H1 (cell line): ENCODE measurements at regions not wholly inside any gene's neighbourhood (a gene's known extent, or its start where the extent isn't known, plus 50 kb on each side); places are given as distances from the start of the nearest gene placed in this dataset.

Experiments
- CTCF ChIA-PET: fragments of 300-600 bp; sonication (Branson Sonifier 250); formaldehyde crosslinking; loops from one replicate; lab custom pipeline; 2021; ENCODE audit not compliant: partially characterized antibody; lab: Charles Lee
- POLR2A ChIA-PET: fragments of 300-600 bp; sonication (Branson Sonifier 250); formaldehyde crosslinking; loops from one replicate; lab custom pipeline; 2021; ENCODE audit warnings: inconsistent platforms; ENCODE audit not compliant: partially characterized antibody; lab: Charles Lee
- DNase-seq, 2 experiments: peaks; one replicate each; pipeline versions ENCODE4 v3.0.0 to v3.0.0-alpha.2; 2010 to 2022; ENCODE audit warnings: low spot score in 2 of 2, low read depth in 1 of 2, mixed read lengths in 1 of 2
- FAIRE-seq: peaks from 2 replicates; lab custom pipeline; 2011; peaks lifted over from hg19 to GRCh38; lab: Jason Lieb, UNC
- H2AFZ ChIP-seq: 2 replicates; pipeline ENCODE4 v1.8.1; 2012; ENCODE audit warnings: low read length, inconsistent platforms
- H2AK5ac ChIP-seq: 2 replicates; pipeline ENCODE4 v1.6.1; 2013; ENCODE audit warnings: low read depth, low read length
- H2BK120ac ChIP-seq: replicated peaks from 2 replicates; pipeline ENCODE3; 2013; ENCODE audit warnings: low read depth, low read length, inconsistent platforms
- H2BK12ac ChIP-seq: 2 replicates; pipeline ENCODE4 v1.6.1; 2013; ENCODE audit warnings: low read depth, low read length
- H2BK15ac ChIP-seq: 2 replicates; pipeline ENCODE4 v1.6.1; 2013; ENCODE audit warnings: low read length
- H2BK20ac ChIP-seq: 2 replicates; pipeline ENCODE4 v1.6.1; 2013; ENCODE audit warnings: low read length
- H2BK5ac ChIP-seq: 2 replicates; pipeline ENCODE4 v1.6.1; 2013; ENCODE audit warnings: low read depth, low read length
- H3K14ac ChIP-seq: 2 replicates; pipeline ENCODE4 v1.6.1; 2013; ENCODE audit warnings: inconsistent platforms; ENCODE audit not compliant: insufficient read length
- H3K18ac ChIP-seq: 2 replicates; pipeline ENCODE4 v1.6.1; 2013; ENCODE audit warnings: low read length; ENCODE audit errors: extremely low read depth
- H3K23ac ChIP-seq: 2 replicates; pipeline ENCODE4 v1.6.1; 2013; ENCODE audit warnings: inconsistent platforms; ENCODE audit not compliant: insufficient read length
- H3K23me2 ChIP-seq: 2 replicates; pipeline ENCODE4 v1.6.1; 2013; ENCODE audit warnings: low read depth, low read length
- H3K27ac ChIP-seq: 2 replicates; pipeline ENCODE4 v1.6.1; 2011; ENCODE audit warnings: low read depth, low read length, inconsistent platforms
- H3K27me3 ChIP-seq, 4 experiments: replicated peaks in 1 of 4; 1 replicate in 1 of 4; 2 replicates in 3 of 4; pipeline versions ENCODE4 v1.6.1 to v1.8.1; 2011 to 2013; ENCODE audit warnings: low read length in 3 of 4, mild to moderate bottlenecking in 3 of 4, inconsistent platforms in 2 of 4, mixed read lengths in 2 of 4, moderate library complexity in 1 of 4; ENCODE audit not compliant: control insufficient read depth in 3 of 4, insufficient read depth in 3 of 4; ENCODE audit errors: extremely low read depth in 1 of 4
- H3K36me3 ChIP-seq, 4 experiments: 2 replicates each; pipeline versions ENCODE4 v1.6.1 to v1.8.1; 2011 to 2013; ENCODE audit warnings: mild to moderate bottlenecking in 4 of 4, low read length in 3 of 4, moderate library complexity in 2 of 4, control low read depth in 1 of 4, inconsistent platforms in 1 of 4; ENCODE audit not compliant: insufficient read depth in 4 of 4, control insufficient read depth in 2 of 4
- H3K4ac ChIP-seq: replicated peaks from 2 replicates; pipeline ENCODE3; 2013; ENCODE audit warnings: low read length, low read depth, mixed read lengths, inconsistent platforms; ENCODE audit not compliant: insufficient read length
- H3K4me1 ChIP-seq, 4 experiments: replicated peaks in 1 of 4; 1 replicate in 1 of 4; 2 replicates in 3 of 4; pipeline versions ENCODE4 v1.6.1 to v1.8.1; 2011 to 2013; ENCODE audit warnings: low read length in 3 of 4, inconsistent platforms in 2 of 4, mixed read lengths in 1 of 4; ENCODE audit not compliant: insufficient read depth in 4 of 4, control insufficient read depth in 3 of 4
- H3K4me2 ChIP-seq, 2 experiments: 2 replicates each; pipeline versions ENCODE4 v1.6.1 to v1.8.1; 2011 to 2013; ENCODE audit warnings: low read depth in 2 of 2, low read length in 2 of 2, control low read depth in 1 of 2, inconsistent platforms in 1 of 2, mild to moderate bottlenecking in 1 of 2; ENCODE audit not compliant: insufficient read depth in 1 of 2
- H3K4me3 ChIP-seq, 4 experiments: fragments of 200-600, 300-600 bp in 1 of 4; sonication (generic), shearing (Covaris generic), sonication (Bioruptor Twin) in 1 of 4; 2 replicates each; pipeline versions ENCODE4 v1.5.1 to v1.8.1; 2011 to 2016; ENCODE audit warnings: low read length in 4 of 4, low read depth in 3 of 4, control low read depth in 2 of 4, inconsistent platforms in 2 of 4, mild to moderate bottlenecking in 2 of 4, mixed read lengths in 1 of 4, moderate library complexity in 1 of 4; ENCODE audit not compliant: insufficient read depth in 2 of 4; ENCODE audit errors: extremely low read depth in 1 of 4
- H3K56ac ChIP-seq: replicated peaks from 2 replicates; pipeline ENCODE3; 2013; ENCODE audit warnings: low read depth, mild to moderate bottlenecking, mixed read lengths, low read length, inconsistent platforms; ENCODE audit not compliant: insufficient read length
- H3K79me1 ChIP-seq: 2 replicates; pipeline ENCODE4 v1.6.1; 2013; ENCODE audit warnings: low read depth, low read length, control low read depth
- H3K79me2 ChIP-seq, 2 experiments: 2 replicates each; pipeline versions ENCODE4 v1.6.1 to v1.8.1; 2012 to 2013; ENCODE audit warnings: low read length in 2 of 2, mild to moderate bottlenecking in 2 of 2, inconsistent platforms in 1 of 2; ENCODE audit not compliant: insufficient read depth in 2 of 2, control insufficient read depth in 1 of 2
- H3K9ac ChIP-seq, 4 experiments: replicated peaks in 1 of 4; 1 replicate in 1 of 4; 2 replicates in 3 of 4; pipeline versions ENCODE4 v1.6.1 to v1.8.1; 2011 to 2013; ENCODE audit warnings: low read depth in 3 of 4, low read length in 3 of 4, control low read depth in 2 of 4, mild to moderate bottlenecking in 2 of 4, moderate library complexity in 2 of 4, inconsistent platforms in 1 of 4; ENCODE audit errors: extremely low read depth in 1 of 4
- H3K9me3 ChIP-seq, 2 experiments: 2 replicates each; pipeline versions ENCODE4 v1.6.1 to v1.8.1; 2012 to 2013; ENCODE audit warnings: mild to moderate bottlenecking in 2 of 2, moderate library complexity in 2 of 2, control low read depth in 1 of 2, inconsistent platforms in 1 of 2, low read depth in 1 of 2, low read length in 1 of 2, mixed read lengths in 1 of 2; ENCODE audit not compliant: insufficient read depth in 2 of 2
- H4K20me1 ChIP-seq, 2 experiments: replicated peaks in 1 of 2; 2 replicates each; pipeline versions ENCODE3 to v1.8.1; 2011 to 2013; ENCODE audit warnings: inconsistent platforms in 2 of 2, low read length in 2 of 2, mild to moderate bottlenecking in 1 of 2; ENCODE audit not compliant: insufficient read depth in 2 of 2, control insufficient read depth in 1 of 2
- H4K5ac ChIP-seq: 2 replicates; pipeline ENCODE4 v1.6.1; 2013; ENCODE audit warnings: low read length, low read depth, mixed read lengths, inconsistent platforms; ENCODE audit not compliant: insufficient read length
- H4K8ac ChIP-seq: 2 replicates; pipeline ENCODE4 v1.8.0; 2013; ENCODE audit warnings: mild to moderate bottlenecking, moderate library complexity, low read length, inconsistent platforms; ENCODE audit not compliant: insufficient read depth; ENCODE audit errors: extremely low read depth
- H4K91ac ChIP-seq: replicated peaks from 2 replicates; pipeline ENCODE3; 2013; ENCODE audit warnings: low read length, mixed read lengths, inconsistent platforms; ENCODE audit not compliant: insufficient read length
- BCL11A ChIP-seq, 2 experiments: IDR thresholded peaks; one replicate each; pipeline ENCODE4 v1.6.1; 2011; ENCODE audit warnings: low read depth in 2 of 2, low read length in 2 of 2, mild to moderate bottlenecking in 2 of 2
- CEBPB ChIP-seq: IDR thresholded peaks from 2 replicates; pipeline ENCODE4 v1.6.1; 2012; ENCODE audit warnings: low read depth, low read length
- CHD2 ChIP-seq: IDR thresholded peaks from 2 replicates; pipeline ENCODE4 v1.6.1; 2012; ENCODE audit warnings: low read length, improper control_type of control experiment
- CREB1 ChIP-seq: IDR thresholded peaks from 2 replicates; pipeline ENCODE4 v1.6.1; 2012; ENCODE audit warnings: inconsistent platforms
- EGR1 ChIP-seq: IDR thresholded peaks from 2 replicates; pipeline ENCODE4 v1.6.1; 2011; ENCODE audit warnings: low read depth, low read length, borderline replicate concordance
- JUN ChIP-seq: IDR thresholded peaks from 2 replicates; pipeline ENCODE4 v1.6.1; 2011; ENCODE audit warnings: low read depth, mild to moderate bottlenecking, improper control_type of control experiment, low read length
- POLR2A ChIP-seq, 2 experiments: IDR thresholded peaks; 1 replicate in 1 of 2; 2 replicates in 1 of 2; pipeline ENCODE4 v1.6.1; 2011; ENCODE audit warnings: low read depth in 2 of 2, low read length in 2 of 2, mild to moderate bottlenecking in 2 of 2; ENCODE audit errors: control extremely low read depth in 1 of 2
- POU5F1 ChIP-seq: IDR thresholded peaks from 2 replicates; pipeline ENCODE4 v1.6.1; 2011; ENCODE audit warnings: low read depth, mild to moderate bottlenecking, low read length, moderate library complexity
- TAF1 ChIP-seq: IDR thresholded peaks from 2 replicates; pipeline ENCODE4 v1.6.1; 2011; ENCODE audit warnings: mild to moderate bottlenecking, low read depth, low read length
- TBP ChIP-seq: IDR thresholded peaks from 2 replicates; pipeline ENCODE4 v1.6.1; 2011; ENCODE audit warnings: low read depth, low read length, improper control_type of control experiment
- WGBS, 2 experiments: shearing (Covaris generic) in 1 of 2; methylation state at CpG; one replicate each; pipeline versions ENCODE4 v1.1.6 to v1.1.7; 2013 to 2015; ENCODE audit warnings: low lambda C conversion rate in 2 of 2, mixed read lengths in 2 of 2, inconsistent platforms in 1 of 2, low coverage in 1 of 2, missing lambda C conversion rate in 1 of 2; ENCODE audit not compliant: insufficient replicate concordance in 2 of 2, insufficient coverage in 1 of 2, insufficient read length in 1 of 2; ENCODE audit errors: extremely low coverage in 1 of 2, missing lambda C conversion rate in 1 of 2; 5-methylcytosine and 5-hydroxymethylcytosine counted together

DNA sequence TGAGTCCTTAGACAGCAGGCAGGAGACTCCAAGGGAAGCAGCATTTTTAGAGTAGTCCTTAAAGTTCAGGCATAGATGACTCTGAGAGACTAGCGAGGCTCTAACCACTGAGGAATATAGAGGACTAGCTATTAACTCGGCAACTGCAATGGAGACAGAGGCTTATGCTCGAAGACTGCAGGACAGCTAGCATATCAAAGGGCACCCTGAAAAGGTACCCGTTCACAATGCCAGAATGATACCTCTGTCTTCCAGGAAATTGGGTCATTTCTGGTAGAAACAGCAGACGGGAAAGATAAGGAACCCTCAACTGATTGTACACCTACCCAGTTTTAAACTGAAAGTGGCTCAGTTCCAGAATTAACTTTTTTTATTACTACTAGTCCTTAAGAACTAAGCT lies 1204.0 kb upstream of the ZEB2 start:
- FAIRE-seq: no peak
- Histone ChIP-seq H2AFZ (no peak overlapping the region), H3K14ac (no peak overlapping the region), H3K4ac (no peak overlapping the region), H2BK5ac (no peak overlapping the region), H3K9me3 (no peaks in the 10 kb centered on the region), H3K9ac (no peak overlapping the region), H3K4me1 (no peaks in the 10 kb centered on the region), H3K23ac (no peak overlapping the region), H3K23me2 (no peaks in the 10 kb centered on the region), H3K79me2 (no peaks in the 10 kb centered on the region), H3K4me3 (no peak overlapping the region), H2BK15ac (no peak overlapping the region), H3K27ac (no peak overlapping the region), H2BK120ac (no peak overlapping the region), H4K8ac (no peak overlapping the region), H3K4me2 (no peak overlapping the region), H3K79me1 (no peaks in the 10 kb centered on the region), H2AK5ac (no peak overlapping the region), H4K91ac (no peak overlapping the region), H3K36me3 (no peaks in the 10 kb centered on the region), H4K5ac (no peak overlapping the region), H3K56ac (no peak overlapping the region), H2BK20ac (no peak overlapping the region), H4K20me1 (no peaks in the 10 kb centered on the region), H2BK12ac (no peak overlapping the region), H3K18ac (no peak overlapping the region), H3K27me3 (peaks cover 0 to 1% (median 0%) of the 10 kb centered on the region in 4 experiments; a peak in 1 of 7 replicates)
- ChIA-PET POLR2A (no interaction called here), CTCF (no interaction called here)
- TF ChIP-seq EGR1 (no peak), JUN (no peak), CHD2 (no peak), BCL11A (IDR thresholded peaks at IDR 0.05; ENCODE audit: low read depth in 2 of 2, low read length in 2 of 2) (no peak), TAF1 (no peak), POU5F1 (no peak), POLR2A (IDR thresholded peaks at IDR 0.05; ENCODE audit: control extremely low read depth in 1 of 2, low read depth in 2 of 2, low read length in 2 of 2) (no peak), CREB1 (no peak), TBP (no peak), CEBPB (no peak)
- 87% methylated on average over 5 of the region's 5 CpGs; no CpG with 5 or more reads in 1 of the 2 experiments for WGBS, 2 experiments
- DNase-seq: no peak
